MM.1S (cell line): ENCODE measurements at regions not wholly inside any gene's neighbourhood (a gene's known extent, or its start where the extent isn't known, plus 50 kb on each side); places are given as distances from the start of the nearest gene placed in this dataset.
A peak's percentile ranks its signal among the peaks of the same experiment; 100 is the strongest.

Experiments used
- DNase-seq: peaks from one replicate; pipeline ENCODE4 v3.0.0-alpha.2; 2015
- H2AFZ ChIP-seq: fragments of 300-600 bp; sonication (generic); 2 replicates; pipeline ENCODE4 v1.6.0; 2016; ENCODE audit warnings: antibody characterized with exemption, low read length
- H3F3A ChIP-seq: fragments of 300-600 bp; sonication (generic); 2 replicates; pipeline ENCODE4 v1.6.1; 2016; ENCODE audit warnings: mild to moderate bottlenecking, antibody characterized with exemption, low read length, moderate library complexity, mixed read lengths; ENCODE audit not compliant: insufficient read depth
- H3K27ac ChIP-seq: fragments of 300-600 bp; sonication (generic); 2 replicates; pipeline ENCODE4 v1.5.1; 2016; ENCODE audit warnings: mild to moderate bottlenecking, low read length
- H3K27me3 ChIP-seq: fragments of 300-600 bp; sonication (generic); replicated peaks from 2 replicates; pipeline ENCODE4 v1.6.0; 2016; ENCODE audit warnings: low read length; ENCODE audit not compliant: insufficient read depth
- H3K36me3 ChIP-seq: fragments of 300-600 bp; sonication (generic); replicated peaks from 2 replicates; pipeline ENCODE4 v1.6.1; 2016; ENCODE audit warnings: mild to moderate bottlenecking, low read length, mixed read lengths; ENCODE audit not compliant: insufficient read depth
- H3K4me1 ChIP-seq: fragments of 300-600 bp; sonication (generic); 2 replicates; pipeline ENCODE4 v1.6.1; 2016; ENCODE audit warnings: low read length, mixed read lengths
- H3K4me2 ChIP-seq: fragments of 300-600 bp; sonication (generic); 2 replicates; pipeline ENCODE4 v1.6.0; 2016; ENCODE audit warnings: low read depth, low read length
- H3K4me3 ChIP-seq: fragments of 300-600 bp; sonication (generic); 2 replicates; pipeline ENCODE4 v1.5.1; 2016; ENCODE audit warnings: low read length, mixed read lengths
- H3K79me2 ChIP-seq: fragments of 300-600 bp; sonication (generic); 2 replicates; pipeline ENCODE4 v1.6.1; 2016; ENCODE audit warnings: mixed run types, low read length, mixed read lengths
- H3K9ac ChIP-seq: fragments of 300-600 bp; sonication (generic); 2 replicates; pipeline ENCODE4 v1.6.1; 2016; ENCODE audit warnings: low read length, mixed read lengths
- H3K9me2 ChIP-seq: fragments of 300-600 bp; sonication (generic); replicated peaks from 2 replicates; pipeline ENCODE4 v1.6.1; 2016; ENCODE audit warnings: mild to moderate bottlenecking, low read length, mixed read lengths; ENCODE audit not compliant: insufficient read depth
- H3K9me3 ChIP-seq: fragments of 300-600 bp; sonication (generic); replicated peaks from 2 replicates; pipeline ENCODE4 v1.6.1; 2016; ENCODE audit warnings: mild to moderate bottlenecking, low read length, mixed read lengths; ENCODE audit not compliant: insufficient read depth
- H4K20me1 ChIP-seq: fragments of 300-600 bp; sonication (generic); 2 replicates; pipeline ENCODE4 v1.6.1; 2016; ENCODE audit warnings: mild to moderate bottlenecking, low read length, moderate library complexity, mixed read lengths; ENCODE audit not compliant: insufficient read depth
- EZH2 ChIP-seq: fragments of 300-600 bp; sonication (generic); optimal IDR thresholded peaks from 2 replicates; pipeline ENCODE3; 2017; ENCODE audit warnings: low read depth, mild to moderate bottlenecking, antibody characterized with exemption, low read length, mixed read lengths
- EZH2phosphoT487 ChIP-seq: fragments of 300-600 bp; sonication (generic); IDR thresholded peaks from 2 replicates; pipeline ENCODE4 v1.6.1; 2018; ENCODE audit warnings: antibody characterized with exemption, low read length
- TF ChIP-seq, protein P1 (sequence below): fragments of 300-600 bp; sonication (generic); IDR thresholded peaks from 2 replicates; pipeline ENCODE4 v1.5.1; 2016; ENCODE audit warnings: antibody characterized with exemption, low read length, mixed read lengths

DNA sequence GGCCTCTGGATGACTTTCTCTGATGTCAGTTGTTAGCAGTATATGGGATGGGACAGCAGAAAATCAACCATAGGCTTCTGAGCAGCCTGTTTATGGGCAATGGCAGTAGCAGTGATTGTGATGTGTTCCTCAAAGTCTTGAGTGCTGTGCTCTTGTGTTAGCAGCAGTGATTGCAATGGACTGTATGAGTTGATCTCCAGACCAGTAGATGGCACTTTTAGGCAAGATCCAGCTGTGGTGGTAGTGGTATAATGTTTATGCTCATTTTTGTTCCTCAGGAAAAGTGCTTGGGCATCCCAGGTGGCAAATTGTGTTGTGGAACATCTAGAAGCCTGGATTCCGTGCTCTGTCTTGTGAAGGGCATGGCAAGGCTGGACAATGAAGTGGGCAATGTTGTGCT lies 181.6 kb upstream of the SYNCRIP start:
- no peaks in the 10 kb centered on the region for H3K27me3 ChIP-seq
- no peak overlapping the region for H3K27ac ChIP-seq
- H3K4me2 ChIP-seq, result no peak overlapping the region
- H3F3A ChIP-seq, result no peaks in the 10 kb centered on the region
- no peaks in the 10 kb centered on the region for H3K4me1 ChIP-seq
- no peaks in the 10 kb centered on the region for H3K9me2 ChIP-seq
- no peak overlapping the region for H3K9ac ChIP-seq
- H2AFZ ChIP-seq, result no peak overlapping the region
- DNase-seq, result no peak
- no peak overlapping the region for H3K4me3 ChIP-seq
- no peaks in the 10 kb centered on the region for H4K20me1 ChIP-seq
- no peaks in the 10 kb centered on the region for H3K79me2 ChIP-seq
- TF ChIP-seq EZH2, result no peak
- TF ChIP-seq EZH2phosphoT487, result no peak
- TF ChIP-seq, protein P1, sequence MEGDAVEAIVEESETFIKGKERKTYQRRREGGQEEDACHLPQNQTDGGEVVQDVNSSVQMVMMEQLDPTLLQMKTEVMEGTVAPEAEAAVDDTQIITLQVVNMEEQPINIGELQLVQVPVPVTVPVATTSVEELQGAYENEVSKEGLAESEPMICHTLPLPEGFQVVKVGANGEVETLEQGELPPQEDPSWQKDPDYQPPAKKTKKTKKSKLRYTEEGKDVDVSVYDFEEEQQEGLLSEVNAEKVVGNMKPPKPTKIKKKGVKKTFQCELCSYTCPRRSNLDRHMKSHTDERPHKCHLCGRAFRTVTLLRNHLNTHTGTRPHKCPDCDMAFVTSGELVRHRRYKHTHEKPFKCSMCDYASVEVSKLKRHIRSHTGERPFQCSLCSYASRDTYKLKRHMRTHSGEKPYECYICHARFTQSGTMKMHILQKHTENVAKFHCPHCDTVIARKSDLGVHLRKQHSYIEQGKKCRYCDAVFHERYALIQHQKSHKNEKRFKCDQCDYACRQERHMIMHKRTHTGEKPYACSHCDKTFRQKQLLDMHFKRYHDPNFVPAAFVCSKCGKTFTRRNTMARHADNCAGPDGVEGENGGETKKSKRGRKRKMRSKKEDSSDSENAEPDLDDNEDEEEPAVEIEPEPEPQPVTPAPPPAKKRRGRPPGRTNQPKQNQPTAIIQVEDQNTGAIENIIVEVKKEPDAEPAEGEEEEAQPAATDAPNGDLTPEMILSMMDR, result no peak
- no peaks in the 10 kb centered on the region for H3K9me3 ChIP-seq
- H3K36me3 ChIP-seq, result no peaks in the 10 kb centered on the region

DNA sequence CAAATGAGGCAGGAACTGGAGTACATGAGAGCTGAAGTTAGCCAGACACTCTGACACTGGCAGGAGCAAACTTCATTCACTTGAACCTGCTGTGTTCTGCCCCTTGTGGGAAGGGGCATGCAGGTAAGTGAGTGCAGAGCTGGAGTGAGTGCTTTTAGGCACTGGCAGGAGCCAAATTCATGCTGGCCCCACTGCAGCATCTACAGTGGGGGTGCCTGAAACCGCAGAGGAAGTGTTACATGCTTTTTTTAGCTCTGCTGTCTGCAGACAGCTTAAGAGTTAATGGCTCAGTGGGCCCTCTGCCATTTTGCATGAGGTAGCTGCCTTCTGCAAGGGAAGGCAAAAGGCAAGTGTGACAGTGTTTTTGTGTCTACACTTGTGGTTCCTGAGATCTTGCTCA lies 167.9 kb upstream of the SYNCRIP start:
- no peaks in the 10 kb centered on the region for H3K36me3 ChIP-seq
- no peaks in the 10 kb centered on the region for H3K27me3 ChIP-seq
- H3F3A ChIP-seq, result no peaks in the 10 kb centered on the region
- H3K9ac ChIP-seq, result no peak overlapping the region
- H3K9me2 ChIP-seq, result no peaks in the 10 kb centered on the region
- H3K4me2 ChIP-seq, result peak overlapping the region; percentile 5; the same call in 1 of the 2 replicates
- peak; percentile 34 for DNase-seq
- H4K20me1 ChIP-seq, result no peaks in the 10 kb centered on the region
- peaks cover 8% of the 10 kb centered on the region for H3K4me1 ChIP-seq
- no peak overlapping the region for H3K27ac ChIP-seq
- no peaks in the 10 kb centered on the region for H3K79me2 ChIP-seq
- no peak for TF ChIP-seq EZH2phosphoT487
- TF ChIP-seq EZH2, result no peak
- TF ChIP-seq, protein P1, result no peak
- H2AFZ ChIP-seq, result no peak overlapping the region
- no peak overlapping the region for H3K4me3 ChIP-seq
- no peaks in the 10 kb centered on the region for H3K9me3 ChIP-seq

DNA sequence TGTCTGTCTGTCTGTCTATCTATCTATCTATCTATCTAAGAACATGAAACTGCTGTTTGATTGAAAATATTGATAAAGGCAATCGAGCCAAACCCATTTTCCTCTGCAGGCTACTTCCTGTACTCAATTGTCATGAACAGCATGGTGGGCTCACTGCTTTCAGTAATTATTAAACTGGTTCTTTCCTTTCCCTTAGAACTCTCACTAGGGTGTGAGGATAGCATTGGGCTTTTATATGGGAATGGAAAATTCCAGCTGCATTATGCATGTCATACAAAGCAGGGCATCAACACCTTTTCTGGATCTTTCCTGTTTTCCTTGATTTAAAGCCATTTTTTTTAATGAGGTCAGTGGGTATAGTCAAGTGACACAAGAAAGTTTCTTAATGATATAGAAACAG lies 161.0 kb upstream of the SYNCRIP start:
- TF ChIP-seq EZH2, result no peak
- TF ChIP-seq, protein P1, result no peak
- TF ChIP-seq EZH2phosphoT487, result no peak
- Histone ChIP-seq H3K79me2 (no peaks in the 10 kb centered on the region), H3K27ac (no peak overlapping the region), H3K4me1 (no peaks in the 10 kb centered on the region), H3F3A (no peaks in the 10 kb centered on the region), H3K4me2 (no peak overlapping the region), H4K20me1 (no peaks in the 10 kb centered on the region), H3K9ac (no peak overlapping the region), H3K27me3 (no peaks in the 10 kb centered on the region), H3K9me2 (no peaks in the 10 kb centered on the region), H3K9me3 (no peaks in the 10 kb centered on the region), H2AFZ (no peak overlapping the region), H3K4me3 (no peak overlapping the region), H3K36me3 (no peaks in the 10 kb centered on the region)
- no peak for DNase-seq
